ENCODE measurements at regions not wholly inside any gene's neighbourhood (a gene's known extent, or its start where the extent isn't known, plus 50 kb on each side); places are given as distances from the start of the nearest gene placed in this dataset.

DNA sequence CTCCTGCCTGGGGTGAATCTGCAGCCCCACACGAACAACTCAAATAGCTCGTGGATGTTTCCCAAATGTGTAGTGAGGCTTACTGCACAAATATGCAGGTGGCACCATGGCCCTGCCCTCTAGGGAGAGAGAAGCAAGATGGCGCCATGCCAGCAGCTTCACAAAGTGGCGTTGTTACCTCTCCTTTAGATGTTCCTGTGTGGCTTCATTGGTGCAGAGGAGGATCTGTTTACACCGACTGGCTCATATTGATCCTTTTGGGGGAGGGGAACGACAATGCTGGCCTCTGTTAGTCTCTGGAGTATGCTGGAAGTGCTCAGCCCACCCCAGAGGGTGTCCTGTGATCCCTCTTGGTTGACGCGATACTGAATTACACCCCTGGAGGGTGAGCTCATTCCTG lies 99.5 kb upstream of the GATA6 start:
- no peaks in the 10 kb centered on the region for H3K27me3 ChIP-seq (ENCODE audit: insufficient read depth, poor library complexity, severe bottlenecking)
- no peak for DNase-seq (ENCODE audit: low spot score)
- no peak for ATAC-seq (ENCODE audit: low read depth)
- H3K36me3 ChIP-seq (ENCODE audit: low read depth), result no peaks in the 10 kb centered on the region
- TF ChIP-seq, protein P1, sequence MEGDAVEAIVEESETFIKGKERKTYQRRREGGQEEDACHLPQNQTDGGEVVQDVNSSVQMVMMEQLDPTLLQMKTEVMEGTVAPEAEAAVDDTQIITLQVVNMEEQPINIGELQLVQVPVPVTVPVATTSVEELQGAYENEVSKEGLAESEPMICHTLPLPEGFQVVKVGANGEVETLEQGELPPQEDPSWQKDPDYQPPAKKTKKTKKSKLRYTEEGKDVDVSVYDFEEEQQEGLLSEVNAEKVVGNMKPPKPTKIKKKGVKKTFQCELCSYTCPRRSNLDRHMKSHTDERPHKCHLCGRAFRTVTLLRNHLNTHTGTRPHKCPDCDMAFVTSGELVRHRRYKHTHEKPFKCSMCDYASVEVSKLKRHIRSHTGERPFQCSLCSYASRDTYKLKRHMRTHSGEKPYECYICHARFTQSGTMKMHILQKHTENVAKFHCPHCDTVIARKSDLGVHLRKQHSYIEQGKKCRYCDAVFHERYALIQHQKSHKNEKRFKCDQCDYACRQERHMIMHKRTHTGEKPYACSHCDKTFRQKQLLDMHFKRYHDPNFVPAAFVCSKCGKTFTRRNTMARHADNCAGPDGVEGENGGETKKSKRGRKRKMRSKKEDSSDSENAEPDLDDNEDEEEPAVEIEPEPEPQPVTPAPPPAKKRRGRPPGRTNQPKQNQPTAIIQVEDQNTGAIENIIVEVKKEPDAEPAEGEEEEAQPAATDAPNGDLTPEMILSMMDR (IDR thresholded peaks at IDR 0.05; ENCODE audit: poor library complexity, severe bottlenecking), result no peak
- H3K27ac ChIP-seq (ENCODE audit: poor library complexity, severe bottlenecking), result no peak overlapping the region
- no peaks in the 10 kb centered on the region for H3K4me1 ChIP-seq (ENCODE audit: insufficient read depth, poor library complexity, severe bottlenecking)
- no peaks in the 10 kb centered on the region for H3K9me3 ChIP-seq (ENCODE audit: severe bottlenecking)
- H3K4me3 ChIP-seq (ENCODE audit: severe bottlenecking), result no peak overlapping the region

DNA sequence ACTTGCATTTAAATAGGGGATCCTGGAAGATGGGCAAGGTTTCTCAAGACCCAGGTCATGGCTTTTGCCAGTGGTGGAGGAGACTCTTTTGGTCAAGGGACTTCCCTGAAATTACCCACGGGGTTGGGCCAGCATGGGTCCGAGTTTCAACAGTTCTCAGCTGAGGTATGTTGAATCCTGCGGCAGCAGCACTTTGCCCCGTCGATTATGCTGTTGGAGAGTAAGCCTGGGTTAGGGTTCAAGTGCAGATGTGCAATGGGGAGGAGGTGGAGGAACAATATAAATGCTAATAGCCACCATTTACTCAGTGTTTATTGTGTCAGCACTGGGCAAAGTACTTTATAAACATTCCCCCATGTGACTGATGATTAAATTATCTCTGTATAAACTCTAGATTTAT lies 96.0 kb upstream of the GATA6 start:
- Histone ChIP-seq H3K4me3 (ENCODE audit: severe bottlenecking) (no peak overlapping the region), H3K27ac (ENCODE audit: poor library complexity, severe bottlenecking) (no peak overlapping the region), H3K4me1 (ENCODE audit: insufficient read depth, poor library complexity, severe bottlenecking) (no peaks in the 10 kb centered on the region), H3K9me3 (ENCODE audit: severe bottlenecking) (no peaks in the 10 kb centered on the region), H3K36me3 (ENCODE audit: low read depth) (no peaks in the 10 kb centered on the region), H3K27me3 (ENCODE audit: insufficient read depth, poor library complexity, severe bottlenecking) (no peaks in the 10 kb centered on the region)
- no peak for DNase-seq (ENCODE audit: low spot score)
- TF ChIP-seq, protein P1 (IDR thresholded peaks at IDR 0.05; ENCODE audit: poor library complexity, severe bottlenecking), result no peak
- no peak for ATAC-seq (ENCODE audit: low read depth)

DNA sequence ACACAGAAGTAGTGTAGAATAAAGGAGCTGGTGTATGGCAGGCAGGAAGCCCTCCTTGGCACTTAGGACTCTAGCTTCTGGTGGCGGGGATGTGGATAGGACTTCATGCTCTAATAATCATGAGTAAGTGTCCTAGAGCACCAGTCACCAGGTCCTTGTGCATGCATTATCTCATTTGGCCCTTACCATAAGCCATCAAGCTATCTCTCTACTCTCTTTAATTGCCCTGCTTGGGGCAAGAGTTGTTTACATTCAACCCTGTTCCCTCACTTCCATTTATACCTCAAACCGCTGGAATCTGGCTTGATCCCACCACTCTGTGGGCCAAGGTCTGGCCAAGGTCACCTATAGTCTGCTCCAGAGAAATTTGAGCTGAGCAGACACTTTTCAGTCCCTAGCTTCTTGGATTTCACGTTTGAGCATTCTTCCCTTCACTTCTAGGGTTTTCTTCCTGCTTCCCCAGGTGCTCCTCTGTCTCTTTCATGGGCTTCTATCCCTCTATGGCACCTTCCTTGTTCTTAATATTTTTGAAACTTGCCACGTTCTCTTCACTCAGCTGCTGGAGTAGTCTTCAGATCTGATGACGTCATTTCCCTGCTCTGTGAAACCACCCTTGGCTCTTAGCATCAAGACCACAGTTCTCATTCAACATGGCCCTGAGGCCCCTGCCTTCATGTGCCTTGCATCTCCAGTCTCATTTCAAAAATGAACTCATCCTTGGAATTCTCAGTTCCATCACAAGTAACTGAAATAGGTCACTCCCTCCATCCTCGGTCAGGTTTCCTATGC lies 94.9 kb upstream of the GATA6 start:
- Histone ChIP-seq H3K4me3 (ENCODE audit: severe bottlenecking) (no peak overlapping the region), H3K9me3 (ENCODE audit: severe bottlenecking) (no peaks in the 10 kb centered on the region), H3K36me3 (ENCODE audit: low read depth) (no peaks in the 10 kb centered on the region), H3K27me3 (ENCODE audit: insufficient read depth, poor library complexity, severe bottlenecking) (no peaks in the 10 kb centered on the region), H3K27ac (ENCODE audit: poor library complexity, severe bottlenecking) (no peak overlapping the region), H3K4me1 (ENCODE audit: insufficient read depth, poor library complexity, severe bottlenecking) (no peaks in the 10 kb centered on the region)
- no peak for DNase-seq (ENCODE audit: low spot score)
- TF ChIP-seq, protein P1 (IDR thresholded peaks at IDR 0.05; ENCODE audit: poor library complexity, severe bottlenecking), result no peak
- no peak for ATAC-seq (ENCODE audit: low read depth)

GRCh38 chr18:22080035-22080434 lies 89.4 kb upstream of the GATA6 start:
- TF ChIP-seq, protein P1 (IDR thresholded peaks at IDR 0.05; ENCODE audit: poor library complexity, severe bottlenecking), result no peak
- ATAC-seq (ENCODE audit: low read depth), result no peak
- Histone ChIP-seq H3K36me3 (ENCODE audit: low read depth) (no peaks in the 10 kb centered on the region), H3K27me3 (ENCODE audit: insufficient read depth, poor library complexity, severe bottlenecking) (no peaks in the 10 kb centered on the region), H3K27ac (ENCODE audit: poor library complexity, severe bottlenecking) (no peak overlapping the region), H3K4me3 (ENCODE audit: severe bottlenecking) (no peak overlapping the region), H3K4me1 (ENCODE audit: insufficient read depth, poor library complexity, severe bottlenecking) (no peaks in the 10 kb centered on the region), H3K9me3 (ENCODE audit: severe bottlenecking) (no peaks in the 10 kb centered on the region)
- DNase-seq (ENCODE audit: low spot score), result no peak

DNA sequence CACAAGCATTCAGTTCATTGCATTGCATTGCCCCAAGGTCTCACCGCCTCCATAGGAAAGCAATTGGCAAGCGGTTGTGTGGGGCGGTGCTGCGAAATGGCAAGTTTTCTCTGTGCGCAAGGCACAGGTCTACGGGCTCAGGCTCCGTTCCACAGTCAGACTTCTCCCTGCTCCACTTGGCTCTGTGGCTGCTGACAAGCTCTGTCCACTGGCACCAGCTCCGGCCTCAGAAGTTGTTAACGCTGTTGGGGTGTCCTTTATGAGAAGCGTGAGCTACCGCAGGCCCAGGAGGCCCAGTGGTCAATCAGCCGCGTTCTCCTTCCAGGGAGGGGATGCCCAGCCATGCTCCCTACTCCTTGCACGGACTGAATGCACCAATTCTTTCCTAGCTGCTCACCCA lies 87.0 kb upstream of the GATA6 start:
- no peaks in the 10 kb centered on the region for H3K36me3 ChIP-seq (ENCODE audit: low read depth)
- H3K27me3 ChIP-seq (ENCODE audit: insufficient read depth, poor library complexity, severe bottlenecking), result no peaks in the 10 kb centered on the region
- H3K4me3 ChIP-seq (ENCODE audit: severe bottlenecking), result no peak overlapping the region
- H3K4me1 ChIP-seq (ENCODE audit: insufficient read depth, poor library complexity, severe bottlenecking), result no peaks in the 10 kb centered on the region
- no peak for ATAC-seq (ENCODE audit: low read depth)
- H3K9me3 ChIP-seq (ENCODE audit: severe bottlenecking), result no peaks in the 10 kb centered on the region
- DNase-seq (ENCODE audit: low spot score), result no peak
- TF ChIP-seq, protein P1 (IDR thresholded peaks at IDR 0.05; ENCODE audit: poor library complexity, severe bottlenecking), result no peak
- H3K27ac ChIP-seq (ENCODE audit: poor library complexity, severe bottlenecking), result no peak overlapping the region
